COLO668 (cell line): ENCODE measurements at regions not wholly inside any gene's neighbourhood (a gene's known extent, or its start where the extent isn't known, plus 50 kb on each side); places are given as distances from the start of the nearest gene placed in this dataset.

Source experiments
- DNase-seq: peaks from one replicate; lab custom pipeline; 2025; ENCODE audit not compliant: unreplicated experiment; lab: John Stamatoyannopoulos, UW

- no peak for DNase-seq
These were observed 91.6 kb upstream of the CXCL12 start for GRCh38 chr10:44476409-44477045.

GRCh38 chr10:44477046-44477425 is 92.1 kb upstream of the CXCL12 start:
- no peak for DNase-seq

GRCh38 chr10:44478040-44478439 is 93.1 kb upstream of the CXCL12 start:
- no peak for DNase-seq

GRCh38 chr10:44478876-44479705 is 94.2 kb upstream of the CXCL12 start:
- no peak for DNase-seq

- no peak for DNase-seq
These were observed 107.8 kb upstream of the CXCL12 start for GRCh38 chr10:44492678-44493077.

GRCh38 chr10:44498222-44498621 is 113.3 kb upstream of the CXCL12 start:
- no peak for DNase-seq

GRCh38 chr10:44500451-44500850 is 115.6 kb upstream of the CXCL12 start:
- DNase-seq, result no peak

GRCh38 chr10:44506386-44506785 is 121.5 kb upstream of the CXCL12 start:
- DNase-seq, result no peak

- DNase-seq, result no peak
These were observed 125.7 kb upstream of the CXCL12 start for GRCh38 chr10:44510379-44511115.

- DNase-seq, result no peak
These were observed 126.3 kb upstream of the CXCL12 start for GRCh38 chr10:44511166-44511565.

GRCh38 chr10:44511601-44512000 is 126.7 kb upstream of the CXCL12 start:
- no peak for DNase-seq

GRCh38 chr10:44512431-44513022 is 127.6 kb upstream of the CXCL12 start:
- no peak for DNase-seq

GRCh38 chr10:44513591-44513990 is 128.7 kb upstream of the CXCL12 start:
- no peak for DNase-seq

- no peak for DNase-seq
These were observed 132.0 kb upstream of the CXCL12 start for GRCh38 chr10:44516891-44517290.

GRCh38 chr10:44517635-44518034 is 132.7 kb upstream of the CXCL12 start:
- DNase-seq, result no peak

- no peak for DNase-seq
These were observed 134.5 kb upstream of the CXCL12 start for GRCh38 chr10:44519361-44519760.

GRCh38 chr10:44520651-44521050 is 135.8 kb upstream of the CXCL12 start:
- no peak for DNase-seq

GRCh38 chr10:44539178-44539577 is 154.3 kb upstream of the CXCL12 start:
- DNase-seq, result no peak

GRCh38 chr10:44552726-44553125 is 167.8 kb upstream of the CXCL12 start:
- DNase-seq, result no peak

- DNase-seq, result no peak
These were observed 172.8 kb upstream of the CXCL12 start for GRCh38 chr10:44557596-44558191.

- DNase-seq, result no peak
These were observed 173.6 kb upstream of the CXCL12 start for GRCh38 chr10:44558521-44558920.
